C4-2B (cell line): ENCODE measurements at regions not wholly inside any gene's neighbourhood (a gene's known extent, or its start where the extent isn't known, plus 50 kb on each side); places are given as distances from the start of the nearest gene placed in this dataset.

Experiments used
- CTCF ChIP-seq: fragments of 450-650 bp; conservative IDR thresholded peaks from 2 replicates; pipeline ENCODE4 v1.5.1; 2017; ENCODE audit warnings: mild to moderate bottlenecking
- ZFX ChIP-seq: fragments of 450-650 bp; IDR thresholded peaks from 2 replicates; pipeline ENCODE4 v1.6.1; 2017

DNA sequence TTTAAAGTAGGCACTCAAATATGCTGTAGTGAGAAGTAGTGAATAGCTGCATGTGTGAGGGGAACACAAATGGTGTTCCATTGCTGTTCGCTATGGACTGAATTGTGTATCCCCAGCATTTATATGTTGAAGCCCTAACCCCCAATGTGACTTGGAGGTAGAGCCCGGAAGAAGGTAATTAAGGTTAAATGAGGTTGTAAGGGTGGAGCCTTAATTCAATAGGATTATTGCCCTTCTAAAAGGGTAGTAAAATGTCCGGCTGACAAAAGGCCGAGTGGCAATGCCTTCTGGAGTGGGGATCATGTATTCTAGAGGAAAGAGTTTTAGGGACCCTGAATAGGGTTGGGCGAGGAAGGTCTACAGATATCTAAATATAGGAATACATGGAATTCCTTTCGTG, 168.9 kb upstream of the NUDT10 start:
- TF ChIP-seq CTCF, result no peak
- TF ChIP-seq ZFX, result no peak
